Panc1 (cell line): ENCODE measurements at regions not wholly inside any gene's neighbourhood (a gene's known extent, or its start where the extent isn't known, plus 50 kb on each side); places are given as distances from the start of the nearest gene placed in this dataset.

Source experiments
- ATAC-seq: fragments of 200-7000 bp; cut with Tn5 transposase; 2 replicates; pipeline ENCODE4 v1.9.1; 2020; ENCODE audit warnings: mild to moderate bottlenecking, moderate library complexity
- BruUV-seq: library from RNA; stranded (reverse); fragments of 400-500 nt; replicated peaks from 2 replicates; lab custom pipeline; 2021; lab: Mats Ljungman, UMichigan
- CTCF ChIA-PET: fragments of 300-600 bp; sonication (Branson Sonifier 250); formaldehyde crosslinking; loops from one replicate; lab custom pipeline; 2022; ENCODE audit warnings: antibody characterized with exemption; lab: Charles Lee
- POLR2A ChIA-PET: fragments of 300-600 bp; sonication (Branson Sonifier 250); formaldehyde crosslinking; loops from one replicate; lab custom pipeline; 2022; ENCODE audit warnings: antibody characterized with exemption; lab: Charles Lee
- DNase-seq: peaks from one replicate; pipeline ENCODE4 v3.0.0-alpha.2; 2010; ENCODE audit warnings: low read depth, low spot score
- H3K27ac ChIP-seq: 2 replicates; pipeline ENCODE4 v1.5.1; 2011; ENCODE audit warnings: mild to moderate bottlenecking, low read length, inconsistent platforms
- H3K27me3 ChIP-seq: fragments of 200-500 bp; sonication (Bioruptor generic); 2 replicates; pipeline ENCODE4 v1.6.0; 2014; ENCODE audit warnings: low read length, inconsistent platforms; ENCODE audit not compliant: control insufficient read depth, insufficient read depth
- H3K36me3 ChIP-seq: fragments of 200-500 bp; sonication (Bioruptor generic); 2 replicates; pipeline ENCODE4 v1.5.1; 2014; ENCODE audit warnings: inconsistent platforms, mild to moderate bottlenecking, low read length, moderate library complexity; ENCODE audit not compliant: control insufficient read depth, insufficient read depth
- H3K4me1 ChIP-seq: 2 replicates; pipeline ENCODE4 v1.5.1; 2011; ENCODE audit warnings: inconsistent platforms, mild to moderate bottlenecking, low read length, moderate library complexity; ENCODE audit not compliant: control insufficient read depth, insufficient read depth
- H3K4me3 ChIP-seq, 2 experiments: 2 replicates each; pipeline ENCODE4 v1.5.1; 2011 to 2012; ENCODE audit warnings: low read depth in 2 of 2, low read length in 2 of 2, mild to moderate bottlenecking in 2 of 2, inconsistent platforms in 1 of 2, moderate library complexity in 1 of 2
- H3K9me3 ChIP-seq: fragments of 200-500 bp; sonication (Bioruptor generic); 2 replicates; pipeline ENCODE4 v1.5.1; 2014; ENCODE audit warnings: low read depth, mild to moderate bottlenecking, inconsistent platforms, low read length, moderate library complexity; ENCODE audit not compliant: control insufficient read depth, insufficient read depth
- CTCF ChIP-seq: fragments of 450-650 bp; IDR thresholded peaks from 2 replicates; pipeline ENCODE4 v1.5.1; 2017; ENCODE audit warnings: mild to moderate bottlenecking
- POLR2AphosphoS5 ChIP-seq: IDR thresholded peaks from 2 replicates; pipeline ENCODE4 v1.6.1; 2012; ENCODE audit warnings: mild to moderate bottlenecking, low read depth, low read length, moderate library complexity
- SIN3A ChIP-seq: IDR thresholded peaks from 2 replicates; pipeline ENCODE4 v1.6.1; 2012; ENCODE audit warnings: low read depth, mild to moderate bottlenecking, low read length, moderate library complexity, borderline replicate concordance; ENCODE audit not compliant: insufficient read depth
- TCF7L2 ChIP-seq: IDR thresholded peaks from 2 replicates; pipeline ENCODE4 v1.6.1; 2011; ENCODE audit warnings: mild to moderate bottlenecking, low read depth, low read length, inconsistent platforms
- in situ Hi-C: cut with HindIII; loops from 2 replicates; pipeline ENCODE4 v1.10.0; 2016; ENCODE audit warnings: low sequenced_read_pairs, low pct_unique_long_range_greater_than_20kb
- intact Hi-C: fragments of 100-400 bp; cut with micrococcal nuclease; formaldehyde crosslinking; loops from one replicate; pipeline ENCODE4 v1.10.0; 2022; ENCODE audit not compliant: unreplicated experiment
- TF ChIP-seq, protein P1 (sequence below), 2 experiments: IDR thresholded peaks; 2 replicates each; pipeline ENCODE4 v1.6.1; 2011 to 2012; ENCODE audit warnings: low read depth in 2 of 2, control low read depth in 1 of 2, low read length in 1 of 2, mild to moderate bottlenecking in 1 of 2, moderate library complexity in 1 of 2; ENCODE audit not compliant: insufficient read depth in 1 of 2

GRCh38 chr2:211117026-211117425 is 560.6 kb downstream of the CPS1 start:
- no peaks in the 10 kb centered on the region for H3K27me3 ChIP-seq
- DNase-seq, result no peak
- no peak overlapping the region for H3K4me3 ChIP-seq
- TF ChIP-seq CTCF (no peak), TCF7L2 (no peak), POLR2AphosphoS5 (no peak), SIN3A (no peak)
- TF ChIP-seq, protein P1, sequence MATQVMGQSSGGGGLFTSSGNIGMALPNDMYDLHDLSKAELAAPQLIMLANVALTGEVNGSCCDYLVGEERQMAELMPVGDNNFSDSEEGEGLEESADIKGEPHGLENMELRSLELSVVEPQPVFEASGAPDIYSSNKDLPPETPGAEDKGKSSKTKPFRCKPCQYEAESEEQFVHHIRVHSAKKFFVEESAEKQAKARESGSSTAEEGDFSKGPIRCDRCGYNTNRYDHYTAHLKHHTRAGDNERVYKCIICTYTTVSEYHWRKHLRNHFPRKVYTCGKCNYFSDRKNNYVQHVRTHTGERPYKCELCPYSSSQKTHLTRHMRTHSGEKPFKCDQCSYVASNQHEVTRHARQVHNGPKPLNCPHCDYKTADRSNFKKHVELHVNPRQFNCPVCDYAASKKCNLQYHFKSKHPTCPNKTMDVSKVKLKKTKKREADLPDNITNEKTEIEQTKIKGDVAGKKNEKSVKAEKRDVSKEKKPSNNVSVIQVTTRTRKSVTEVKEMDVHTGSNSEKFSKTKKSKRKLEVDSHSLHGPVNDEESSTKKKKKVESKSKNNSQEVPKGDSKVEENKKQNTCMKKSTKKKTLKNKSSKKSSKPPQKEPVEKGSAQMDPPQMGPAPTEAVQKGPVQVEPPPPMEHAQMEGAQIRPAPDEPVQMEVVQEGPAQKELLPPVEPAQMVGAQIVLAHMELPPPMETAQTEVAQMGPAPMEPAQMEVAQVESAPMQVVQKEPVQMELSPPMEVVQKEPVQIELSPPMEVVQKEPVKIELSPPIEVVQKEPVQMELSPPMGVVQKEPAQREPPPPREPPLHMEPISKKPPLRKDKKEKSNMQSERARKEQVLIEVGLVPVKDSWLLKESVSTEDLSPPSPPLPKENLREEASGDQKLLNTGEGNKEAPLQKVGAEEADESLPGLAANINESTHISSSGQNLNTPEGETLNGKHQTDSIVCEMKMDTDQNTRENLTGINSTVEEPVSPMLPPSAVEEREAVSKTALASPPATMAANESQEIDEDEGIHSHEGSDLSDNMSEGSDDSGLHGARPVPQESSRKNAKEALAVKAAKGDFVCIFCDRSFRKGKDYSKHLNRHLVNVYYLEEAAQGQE (IDR thresholded peaks at IDR 0.05; ENCODE audit: insufficient read depth in 1 of 2, low read depth in 2 of 2, low read length in 1 of 2), result no peak
- POLR2A ChIA-PET, result no interaction called here
- BruUV-seq, result no TSS peak
- H3K36me3 ChIP-seq, result no peaks in the 10 kb centered on the region
- no peak for ATAC-seq
- in situ Hi-C loops, result no loop called here
- H3K4me1 ChIP-seq, result no peaks in the 10 kb centered on the region
- intact Hi-C loops, result no loop called here
- no peak overlapping the region for H3K27ac ChIP-seq
- no peaks in the 10 kb centered on the region for H3K9me3 ChIP-seq
- CTCF ChIA-PET, result no interaction called here

GRCh38 chr2:211126256-211126655 is 569.9 kb downstream of the CPS1 start:
- BruUV-seq, result no TSS peak
- ATAC-seq (no peak), DNase-seq (no peak)
- Histone ChIP-seq H3K4me1 (no peaks in the 10 kb centered on the region), H3K27ac (no peak overlapping the region), H3K4me3 (no peak overlapping the region), H3K36me3 (no peaks in the 10 kb centered on the region), H3K9me3 (no peaks in the 10 kb centered on the region), H3K27me3 (no peaks in the 10 kb centered on the region)
- POLR2A ChIA-PET, result no interaction called here
- intact Hi-C loops, result no loop called here
- CTCF ChIA-PET, result no interaction called here
- in situ Hi-C loops, result no loop called here
- TF ChIP-seq POLR2AphosphoS5, result no peak
- TF ChIP-seq TCF7L2, result no peak
- TF ChIP-seq CTCF, result no peak
- no peak for TF ChIP-seq SIN3A
- TF ChIP-seq, protein P1 (IDR thresholded peaks at IDR 0.05; ENCODE audit: insufficient read depth in 1 of 2, low read depth in 2 of 2, low read length in 1 of 2), result no peak
